ENCODE measurements at regions not wholly inside any gene's neighbourhood (a gene's known extent, or its start where the extent isn't known, plus 50 kb on each side); places are given as distances from the start of the nearest gene placed in this dataset.

GRCh38 chr19:31705656-31706055 lies 356.4 kb upstream of the TSHZ3 start:
- peaks cover 17% of the 10 kb centered on the region for H3K9me3 Mint-ChIP-seq
- H3K27me3 Mint-ChIP-seq (ENCODE audit: low read depth), result no peaks in the 10 kb centered on the region
- no peaks in the 10 kb centered on the region for H3K4me1 Mint-ChIP-seq (ENCODE audit: low read depth)
- no peaks in the 10 kb centered on the region for H3K36me3 Mint-ChIP-seq (ENCODE audit: low read depth)
- H3K4me3 Mint-ChIP-seq, result no peak overlapping the region
- H3K27ac Mint-ChIP-seq, result no peak overlapping the region

GRCh38 chr19:31706131-31706530 lies 356.9 kb upstream of the TSHZ3 start:
- Mint-ChIP-seq H3K9me3 (peaks cover 17% of the 10 kb centered on the region), H3K27me3 (ENCODE audit: low read depth) (no peaks in the 10 kb centered on the region), H3K27ac (no peak overlapping the region), H3K4me1 (ENCODE audit: low read depth) (no peaks in the 10 kb centered on the region), H3K4me3 (no peak overlapping the region), H3K36me3 (ENCODE audit: low read depth) (no peaks in the 10 kb centered on the region)

- no peaks in the 10 kb centered on the region for H3K4me1 Mint-ChIP-seq (ENCODE audit: low read depth)
- H3K27me3 Mint-ChIP-seq (ENCODE audit: low read depth), result no peaks in the 10 kb centered on the region
- H3K4me3 Mint-ChIP-seq, result no peak overlapping the region
- H3K27ac Mint-ChIP-seq, result no peak overlapping the region
- no peaks in the 10 kb centered on the region for H3K36me3 Mint-ChIP-seq (ENCODE audit: low read depth)
- peaks cover 22% of the 10 kb centered on the region for H3K9me3 Mint-ChIP-seq
These were observed 357.7 kb upstream of the TSHZ3 start for GRCh38 chr19:31706691-31707620.

GRCh38 chr19:31708520-31708919 lies 359.3 kb upstream of the TSHZ3 start:
- Mint-ChIP-seq H3K4me3 (no peak overlapping the region), H3K27ac (no peak overlapping the region), H3K36me3 (ENCODE audit: low read depth) (no peaks in the 10 kb centered on the region), H3K4me1 (ENCODE audit: low read depth) (no peaks in the 10 kb centered on the region), H3K27me3 (ENCODE audit: low read depth) (no peaks in the 10 kb centered on the region), H3K9me3 (peaks cover 23% of the 10 kb centered on the region)

GRCh38 chr19:31709476-31709875 lies 360.2 kb upstream of the TSHZ3 start:
- no peaks in the 10 kb centered on the region for H3K36me3 Mint-ChIP-seq (ENCODE audit: low read depth)
- H3K9me3 Mint-ChIP-seq, result peaks cover 20% of the 10 kb centered on the region
- no peaks in the 10 kb centered on the region for H3K27me3 Mint-ChIP-seq (ENCODE audit: low read depth)
- H3K4me1 Mint-ChIP-seq (ENCODE audit: low read depth), result no peaks in the 10 kb centered on the region
- no peak overlapping the region for H3K27ac Mint-ChIP-seq
- no peak overlapping the region for H3K4me3 Mint-ChIP-seq

- Mint-ChIP-seq H3K36me3 (ENCODE audit: low read depth) (no peaks in the 10 kb centered on the region), H3K9me3 (peaks cover 24% of the 10 kb centered on the region), H3K27ac (no peak overlapping the region), H3K27me3 (ENCODE audit: low read depth) (no peaks in the 10 kb centered on the region), H3K4me1 (ENCODE audit: low read depth) (no peaks in the 10 kb centered on the region), H3K4me3 (no peak overlapping the region)
These were observed 366.2 kb upstream of the TSHZ3 start for GRCh38 chr19:31715249-31715945.

GRCh38 chr19:31716826-31717225 lies 367.6 kb upstream of the TSHZ3 start:
- Mint-ChIP-seq H3K27me3 (ENCODE audit: low read depth) (no peaks in the 10 kb centered on the region), H3K36me3 (ENCODE audit: low read depth) (no peaks in the 10 kb centered on the region), H3K27ac (no peak overlapping the region), H3K4me1 (ENCODE audit: low read depth) (no peaks in the 10 kb centered on the region), H3K9me3 (peaks cover 19% of the 10 kb centered on the region), H3K4me3 (no peak overlapping the region)

GRCh38 chr19:31717269-31717923 lies 368.2 kb upstream of the TSHZ3 start:
- Mint-ChIP-seq H3K27me3 (ENCODE audit: low read depth) (no peaks in the 10 kb centered on the region), H3K36me3 (ENCODE audit: low read depth) (no peaks in the 10 kb centered on the region), H3K9me3 (peaks cover 15% of the 10 kb centered on the region), H3K4me1 (ENCODE audit: low read depth) (no peaks in the 10 kb centered on the region), H3K27ac (no peak overlapping the region), H3K4me3 (no peak overlapping the region)

GRCh38 chr19:31718032-31718431 lies 368.8 kb upstream of the TSHZ3 start:
- peaks cover 11% of the 10 kb centered on the region for H3K9me3 Mint-ChIP-seq
- H3K27me3 Mint-ChIP-seq (ENCODE audit: low read depth), result no peaks in the 10 kb centered on the region
- no peaks in the 10 kb centered on the region for H3K36me3 Mint-ChIP-seq (ENCODE audit: low read depth)
- H3K4me3 Mint-ChIP-seq, result no peak overlapping the region
- no peaks in the 10 kb centered on the region for H3K4me1 Mint-ChIP-seq (ENCODE audit: low read depth)
- H3K27ac Mint-ChIP-seq, result no peak overlapping the region

GRCh38 chr19:31718898-31719297 lies 369.7 kb upstream of the TSHZ3 start:
- no peaks in the 10 kb centered on the region for H3K27me3 Mint-ChIP-seq (ENCODE audit: low read depth)
- H3K36me3 Mint-ChIP-seq (ENCODE audit: low read depth), result no peaks in the 10 kb centered on the region
- H3K27ac Mint-ChIP-seq, result no peak overlapping the region
- peaks cover 4% of the 10 kb centered on the region for H3K9me3 Mint-ChIP-seq
- H3K4me3 Mint-ChIP-seq, result no peak overlapping the region
- H3K4me1 Mint-ChIP-seq (ENCODE audit: low read depth), result no peaks in the 10 kb centered on the region

- Mint-ChIP-seq H3K9me3 (no peaks in the 10 kb centered on the region), H3K27ac (no peak overlapping the region), H3K4me3 (no peak overlapping the region), H3K4me1 (ENCODE audit: low read depth) (no peaks in the 10 kb centered on the region), H3K36me3 (ENCODE audit: low read depth) (no peaks in the 10 kb centered on the region), H3K27me3 (ENCODE audit: low read depth) (no peaks in the 10 kb centered on the region)
These were observed 373.9 kb upstream of the TSHZ3 start for GRCh38 chr19:31723101-31723500.

- H3K27ac Mint-ChIP-seq, result no peak overlapping the region
- H3K27me3 Mint-ChIP-seq (ENCODE audit: low read depth), result no peaks in the 10 kb centered on the region
- H3K4me3 Mint-ChIP-seq, result no peak overlapping the region
- no peaks in the 10 kb centered on the region for H3K36me3 Mint-ChIP-seq (ENCODE audit: low read depth)
- no peaks in the 10 kb centered on the region for H3K4me1 Mint-ChIP-seq (ENCODE audit: low read depth)
- no peaks in the 10 kb centered on the region for H3K9me3 Mint-ChIP-seq
These were observed 375.8 kb upstream of the TSHZ3 start for GRCh38 chr19:31725051-31725450.

GRCh38 chr19:31727536-31727935 lies 378.3 kb upstream of the TSHZ3 start:
- Mint-ChIP-seq H3K9me3 (no peaks in the 10 kb centered on the region), H3K27ac (no peak overlapping the region), H3K36me3 (ENCODE audit: low read depth) (no peaks in the 10 kb centered on the region), H3K27me3 (ENCODE audit: low read depth) (no peaks in the 10 kb centered on the region), H3K4me3 (no peak overlapping the region), H3K4me1 (ENCODE audit: low read depth) (no peaks in the 10 kb centered on the region)

- H3K9me3 Mint-ChIP-seq, result no peaks in the 10 kb centered on the region
- H3K36me3 Mint-ChIP-seq (ENCODE audit: low read depth), result no peaks in the 10 kb centered on the region
- no peak overlapping the region for H3K4me3 Mint-ChIP-seq
- H3K4me1 Mint-ChIP-seq (ENCODE audit: low read depth), result no peaks in the 10 kb centered on the region
- H3K27me3 Mint-ChIP-seq (ENCODE audit: low read depth), result no peaks in the 10 kb centered on the region
- H3K27ac Mint-ChIP-seq, result no peak overlapping the region
These were observed 381.0 kb upstream of the TSHZ3 start for GRCh38 chr19:31730270-31730669.

GRCh38 chr19:31733591-31733990 lies 384.4 kb upstream of the TSHZ3 start:
- Mint-ChIP-seq H3K36me3 (ENCODE audit: low read depth) (no peaks in the 10 kb centered on the region), H3K4me1 (ENCODE audit: low read depth) (no peaks in the 10 kb centered on the region), H3K27me3 (ENCODE audit: low read depth) (no peaks in the 10 kb centered on the region), H3K27ac (no peak overlapping the region), H3K4me3 (no peak overlapping the region), H3K9me3 (no peaks in the 10 kb centered on the region)
